MM.1S (cell line): ENCODE measurements at regions not wholly inside any gene's neighbourhood (a gene's known extent, or its start where the extent isn't known, plus 50 kb on each side); places are given as distances from the start of the nearest gene placed in this dataset.
"Not testable (repeated sequence)": the region's sequence is repeated elsewhere in the genome, so short reads cannot be mapped to it uniquely, and the experiment has no call there.

Source experiments
- DNase-seq: peaks from one replicate; pipeline ENCODE4 v3.0.0-alpha.2; 2015
- H2AFZ ChIP-seq: fragments of 300-600 bp; sonication (generic); 2 replicates; pipeline ENCODE4 v1.6.0; 2016; ENCODE audit warnings: antibody characterized with exemption, low read length
- H3F3A ChIP-seq: fragments of 300-600 bp; sonication (generic); 2 replicates; pipeline ENCODE4 v1.6.1; 2016; ENCODE audit warnings: mild to moderate bottlenecking, antibody characterized with exemption, low read length, moderate library complexity, mixed read lengths; ENCODE audit not compliant: insufficient read depth
- H3K27ac ChIP-seq: fragments of 300-600 bp; sonication (generic); 2 replicates; pipeline ENCODE4 v1.5.1; 2016; ENCODE audit warnings: mild to moderate bottlenecking, low read length
- H3K27me3 ChIP-seq: fragments of 300-600 bp; sonication (generic); replicated peaks from 2 replicates; pipeline ENCODE4 v1.6.0; 2016; ENCODE audit warnings: low read length; ENCODE audit not compliant: insufficient read depth
- H3K36me3 ChIP-seq: fragments of 300-600 bp; sonication (generic); replicated peaks from 2 replicates; pipeline ENCODE4 v1.6.1; 2016; ENCODE audit warnings: mild to moderate bottlenecking, low read length, mixed read lengths; ENCODE audit not compliant: insufficient read depth
- H3K4me1 ChIP-seq: fragments of 300-600 bp; sonication (generic); 2 replicates; pipeline ENCODE4 v1.6.1; 2016; ENCODE audit warnings: low read length, mixed read lengths
- H3K4me2 ChIP-seq: fragments of 300-600 bp; sonication (generic); 2 replicates; pipeline ENCODE4 v1.6.0; 2016; ENCODE audit warnings: low read depth, low read length
- H3K4me3 ChIP-seq: fragments of 300-600 bp; sonication (generic); 2 replicates; pipeline ENCODE4 v1.5.1; 2016; ENCODE audit warnings: low read length, mixed read lengths
- H3K79me2 ChIP-seq: fragments of 300-600 bp; sonication (generic); 2 replicates; pipeline ENCODE4 v1.6.1; 2016; ENCODE audit warnings: mixed run types, low read length, mixed read lengths
- H3K9ac ChIP-seq: fragments of 300-600 bp; sonication (generic); 2 replicates; pipeline ENCODE4 v1.6.1; 2016; ENCODE audit warnings: low read length, mixed read lengths
- H3K9me2 ChIP-seq: fragments of 300-600 bp; sonication (generic); replicated peaks from 2 replicates; pipeline ENCODE4 v1.6.1; 2016; ENCODE audit warnings: mild to moderate bottlenecking, low read length, mixed read lengths; ENCODE audit not compliant: insufficient read depth
- H3K9me3 ChIP-seq: fragments of 300-600 bp; sonication (generic); replicated peaks from 2 replicates; pipeline ENCODE4 v1.6.1; 2016; ENCODE audit warnings: mild to moderate bottlenecking, low read length, mixed read lengths; ENCODE audit not compliant: insufficient read depth
- H4K20me1 ChIP-seq: fragments of 300-600 bp; sonication (generic); 2 replicates; pipeline ENCODE4 v1.6.1; 2016; ENCODE audit warnings: mild to moderate bottlenecking, low read length, moderate library complexity, mixed read lengths; ENCODE audit not compliant: insufficient read depth
- TF ChIP-seq, protein P1 (sequence below): fragments of 300-600 bp; sonication (generic); IDR thresholded peaks from 2 replicates; pipeline ENCODE4 v1.5.1; 2016; ENCODE audit warnings: antibody characterized with exemption, low read length, mixed read lengths

DNA sequence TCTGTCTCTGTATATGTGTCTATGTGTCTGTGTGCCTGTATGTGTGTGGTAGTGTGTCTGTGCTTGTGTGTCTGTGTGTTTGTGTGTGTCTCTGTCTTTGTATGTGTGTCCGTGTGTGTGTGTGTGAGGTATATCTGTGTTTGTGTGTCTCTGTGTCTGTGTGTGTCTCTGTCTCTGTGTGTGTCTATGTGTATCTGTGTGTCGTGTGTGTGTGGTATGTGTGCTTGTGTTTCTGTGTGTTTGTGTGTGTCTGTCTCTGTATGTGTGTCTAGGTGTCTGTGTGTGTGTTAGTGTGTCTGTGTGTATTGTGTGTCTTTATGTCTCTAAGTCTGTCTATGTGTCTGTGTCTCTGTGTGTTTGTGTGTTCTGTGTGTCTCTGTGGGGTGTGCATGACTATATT lies 158.6 kb downstream of the TMEM121 start:
- TF ChIP-seq, protein P1, sequence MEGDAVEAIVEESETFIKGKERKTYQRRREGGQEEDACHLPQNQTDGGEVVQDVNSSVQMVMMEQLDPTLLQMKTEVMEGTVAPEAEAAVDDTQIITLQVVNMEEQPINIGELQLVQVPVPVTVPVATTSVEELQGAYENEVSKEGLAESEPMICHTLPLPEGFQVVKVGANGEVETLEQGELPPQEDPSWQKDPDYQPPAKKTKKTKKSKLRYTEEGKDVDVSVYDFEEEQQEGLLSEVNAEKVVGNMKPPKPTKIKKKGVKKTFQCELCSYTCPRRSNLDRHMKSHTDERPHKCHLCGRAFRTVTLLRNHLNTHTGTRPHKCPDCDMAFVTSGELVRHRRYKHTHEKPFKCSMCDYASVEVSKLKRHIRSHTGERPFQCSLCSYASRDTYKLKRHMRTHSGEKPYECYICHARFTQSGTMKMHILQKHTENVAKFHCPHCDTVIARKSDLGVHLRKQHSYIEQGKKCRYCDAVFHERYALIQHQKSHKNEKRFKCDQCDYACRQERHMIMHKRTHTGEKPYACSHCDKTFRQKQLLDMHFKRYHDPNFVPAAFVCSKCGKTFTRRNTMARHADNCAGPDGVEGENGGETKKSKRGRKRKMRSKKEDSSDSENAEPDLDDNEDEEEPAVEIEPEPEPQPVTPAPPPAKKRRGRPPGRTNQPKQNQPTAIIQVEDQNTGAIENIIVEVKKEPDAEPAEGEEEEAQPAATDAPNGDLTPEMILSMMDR = no peak
- DNase-seq = no peak

DNA sequence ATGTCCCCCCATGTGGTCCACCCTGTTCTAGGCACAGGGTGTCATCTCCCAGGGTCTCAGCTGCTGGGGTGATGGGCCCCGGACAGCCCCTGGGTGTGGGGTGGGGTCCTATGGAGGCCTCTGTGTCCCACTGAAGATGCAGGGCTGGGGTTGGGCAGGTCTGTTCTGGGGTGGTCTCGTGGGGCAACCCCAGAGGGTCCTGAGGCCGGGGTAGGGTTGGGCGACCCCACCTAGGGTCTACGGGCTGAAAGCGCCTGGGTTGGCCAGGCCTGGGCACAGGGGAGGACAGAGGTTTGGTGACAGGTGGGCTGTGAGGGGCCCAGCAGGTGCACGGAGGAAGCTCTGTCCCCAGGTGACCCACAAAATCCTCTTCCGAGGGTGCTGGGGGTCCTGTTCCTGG lies 159.2 kb downstream of the TMEM121 start:
- H3K9ac ChIP-seq, H4K20me1 ChIP-seq: not testable (repeated sequence)

More for the DNA sequence above, 158.6 kb downstream of the TMEM121 start:
- Histone ChIP-seq H2AFZ (no peak overlapping the region), H3K9me2 (no peaks in the 10 kb centered on the region), H3K36me3 (no peaks in the 10 kb centered on the region), H3K9ac (no peak overlapping the region; the same call in 1 of the 2 replicates), H3K4me3 (no peak overlapping the region), H3K4me2 (no peak overlapping the region), H3K27me3 (no peaks in the 10 kb centered on the region), H3K27ac (peak overlapping the region; percentile 62; the same call in 1 of the 2 replicates), H3K4me1 (peaks cover 5% of the 10 kb centered on the region; the same call in 1 of the 2 replicates), H3K9me3 (no peaks in the 10 kb centered on the region), H4K20me1 (no peaks in the 10 kb centered on the region), H3K79me2 (peaks cover 2% of the 10 kb centered on the region; the same call in 1 of the 2 replicates), H3F3A (no peaks in the 10 kb centered on the region)

DNA sequence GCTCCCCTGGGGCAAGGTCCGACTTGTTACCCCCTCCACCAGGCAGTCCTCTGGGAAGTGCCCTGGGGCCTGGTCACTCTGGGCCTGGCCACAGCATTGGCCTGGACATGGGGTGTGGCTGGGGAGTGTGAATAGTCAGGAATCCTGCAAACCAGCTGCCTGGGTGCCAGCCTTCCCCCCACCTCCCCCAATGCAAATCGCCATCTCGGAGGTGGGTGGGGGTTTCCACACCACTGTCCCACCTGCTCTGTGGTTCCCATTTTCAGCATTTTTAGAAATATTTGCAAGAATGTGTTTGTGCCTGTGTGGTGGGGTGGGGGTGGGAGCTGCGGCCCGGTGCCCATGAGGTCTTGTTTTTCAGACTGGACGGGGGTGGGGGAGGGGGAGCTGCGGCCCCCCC lies 159.7 kb downstream of the TMEM121 start:
- not testable (repeated sequence) for DNase-seq, H3F3A ChIP-seq, H4K20me1 ChIP-seq, H3K4me3 ChIP-seq, H3K27ac ChIP-seq, H3K36me3 ChIP-seq, H3K9ac ChIP-seq, H3K9me3 ChIP-seq, H3K9me2 ChIP-seq, H3K27me3 ChIP-seq, H3K79me2 ChIP-seq, H3K4me2 ChIP-seq, H2AFZ ChIP-seq
- H3K4me1 ChIP-seq = peaks cover 13% of the 10 kb centered on the region; the same call in 1 of the 2 replicates

More for the DNA sequence above, 159.2 kb downstream of the TMEM121 start:
- not testable (repeated sequence) for H3K79me2 ChIP-seq, H3K4me1 ChIP-seq, H3K36me3 ChIP-seq, H3K27me3 ChIP-seq, DNase-seq, H3K4me3 ChIP-seq, H3F3A ChIP-seq, H3K9me3 ChIP-seq, H3K4me2 ChIP-seq, H2AFZ ChIP-seq, H3K9me2 ChIP-seq
- peak overlapping the region; percentile 62; the same call in 1 of the 2 replicates for H3K27ac ChIP-seq

DNA sequence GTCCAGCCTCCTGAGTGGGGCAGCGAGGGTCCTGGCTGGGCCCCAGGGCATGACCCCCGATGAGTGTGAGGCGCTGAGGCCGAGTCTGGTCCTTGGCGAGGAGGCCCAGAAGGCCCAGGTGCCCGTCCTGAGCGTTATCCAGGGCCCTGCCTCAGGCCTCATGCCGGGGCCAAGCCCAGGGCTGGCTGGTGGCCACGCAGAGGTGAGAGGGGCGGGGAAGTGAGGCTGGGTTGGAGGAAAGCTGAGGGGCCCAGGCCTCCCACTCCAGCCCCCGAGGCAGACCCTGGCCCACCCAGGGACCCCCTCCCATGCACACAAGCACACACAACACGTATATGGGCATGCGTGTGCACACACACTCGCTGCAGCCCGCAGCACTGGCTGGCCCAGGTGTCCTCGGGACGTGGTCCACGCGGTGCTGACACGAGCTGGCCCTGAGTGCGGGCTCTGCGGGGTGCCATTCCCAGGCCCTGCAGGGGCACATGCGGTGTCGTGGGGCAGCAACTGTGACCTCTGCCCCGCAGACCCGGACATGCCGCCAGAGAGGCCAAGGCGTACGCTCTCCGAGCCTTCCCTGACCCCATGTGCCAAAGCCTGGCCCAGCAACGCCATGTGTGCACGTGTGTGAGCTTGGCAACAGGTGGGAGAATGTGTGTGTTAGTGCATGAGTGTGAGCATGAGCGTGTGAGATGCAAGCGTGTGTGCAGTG lies 160.2 kb downstream of the TMEM121 start:
- H3K9me3 ChIP-seq, H3K4me3 ChIP-seq, H2AFZ ChIP-seq, H3K4me2 ChIP-seq, H3K36me3 ChIP-seq, DNase-seq, H3K27me3 ChIP-seq, H4K20me1 ChIP-seq, H3K9me2 ChIP-seq, H3K9ac ChIP-seq, H3F3A ChIP-seq, H3K79me2 ChIP-seq: not testable (repeated sequence)
- Histone ChIP-seq H3K4me1 (peaks cover 13% of the 10 kb centered on the region; the same call in 1 of the 2 replicates), H3K27ac (peak overlapping the region; percentile 70; the same call in 1 of the 2 replicates)

DNA sequence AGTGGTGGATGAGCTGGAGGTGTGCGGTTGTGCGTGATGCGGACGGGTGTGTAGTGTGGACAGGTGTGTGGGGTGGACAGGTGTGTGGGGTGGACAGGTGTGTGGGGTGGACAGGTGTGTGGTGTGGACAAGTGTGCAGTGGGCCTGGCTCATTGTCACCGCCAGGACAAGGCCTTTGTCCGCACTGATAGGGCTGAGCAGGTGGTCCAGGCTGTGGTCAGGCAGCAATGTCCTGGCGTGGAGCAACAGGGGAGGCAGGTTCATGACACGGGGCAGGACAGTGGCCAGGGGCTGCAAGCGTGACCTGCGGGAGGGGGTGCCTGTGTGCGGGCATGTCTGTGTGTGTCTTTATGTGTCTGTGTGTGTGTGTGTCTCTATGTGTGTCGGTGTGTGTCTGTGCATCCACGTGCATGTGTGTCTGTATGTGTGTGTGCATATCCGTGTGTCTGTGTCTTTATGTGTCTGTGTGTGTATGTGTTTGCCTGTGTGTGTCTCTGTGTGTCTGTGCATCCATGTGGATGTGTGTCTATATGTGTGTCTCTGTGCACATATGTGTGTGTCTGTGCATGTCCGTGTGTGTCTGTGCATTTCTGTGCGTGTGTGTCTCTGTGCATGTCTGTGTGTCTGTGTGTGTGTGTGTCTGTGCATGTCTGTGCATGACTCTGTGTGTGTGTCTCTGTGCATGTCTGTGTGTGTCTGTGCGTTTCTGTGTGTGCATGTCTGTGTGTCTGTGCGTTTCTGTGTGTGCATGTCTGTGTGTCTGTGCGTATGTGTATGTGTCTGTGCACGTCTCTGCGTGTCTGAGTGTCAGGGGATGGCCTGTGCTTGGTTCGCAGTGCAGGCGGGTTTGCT lies 161.0 kb downstream of the TMEM121 start:
- H3K27me3 ChIP-seq, H3K4me3 ChIP-seq, H3K9ac ChIP-seq, H3K79me2 ChIP-seq, H3K9me2 ChIP-seq, H3K9me3 ChIP-seq, DNase-seq, H3F3A ChIP-seq, H2AFZ ChIP-seq, H3K36me3 ChIP-seq, H4K20me1 ChIP-seq, H3K4me2 ChIP-seq: not testable (repeated sequence)
- H3K27ac ChIP-seq = peak overlapping the region; percentile 70; the same call in 1 of the 2 replicates
- peaks cover 13% of the 10 kb centered on the region; the same call in 1 of the 2 replicates for H3K4me1 ChIP-seq

DNA sequence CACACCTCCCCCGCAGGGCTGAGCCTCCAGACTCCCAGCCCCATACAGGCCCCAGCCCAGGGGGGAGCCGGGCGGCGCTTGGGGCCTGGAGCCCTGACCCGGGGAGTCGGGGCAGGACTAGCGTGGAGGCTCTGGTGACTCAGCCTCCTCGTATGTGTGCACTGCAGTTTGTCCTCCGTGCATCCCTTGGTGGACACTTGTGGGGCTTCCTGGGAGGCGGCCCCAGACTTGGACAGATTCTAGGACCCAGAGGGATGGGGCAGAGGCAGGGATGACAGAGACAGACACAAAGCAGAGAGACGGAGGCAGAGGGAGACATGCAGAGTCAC lies 161.6 kb downstream of the TMEM121 start:
- H3K4me2 ChIP-seq = not testable (repeated sequence)

DNA sequence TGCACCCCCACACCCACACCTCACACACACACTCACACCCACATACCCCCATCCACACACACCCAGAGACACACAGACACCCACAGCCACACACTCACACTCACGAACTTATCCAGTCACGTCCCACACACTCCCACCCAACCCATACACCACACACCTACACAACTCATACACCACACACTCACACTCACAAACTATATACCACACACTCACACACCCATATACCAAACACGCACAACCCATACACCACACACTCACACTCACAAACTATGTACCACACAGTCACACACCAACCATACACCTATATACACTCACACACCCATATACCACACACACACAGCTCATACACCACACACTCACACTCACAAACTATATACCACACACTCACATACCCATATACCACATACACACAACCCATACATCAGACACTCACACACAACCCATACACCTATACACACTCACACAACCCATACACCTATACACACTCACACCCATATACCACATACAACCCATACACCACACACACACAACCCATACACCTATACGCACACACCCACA lies 162.4 kb downstream of the TMEM121 start:
- not testable (repeated sequence) for DNase-seq, H3K9me2 ChIP-seq, H3K27me3 ChIP-seq, H3K9ac ChIP-seq, H4K20me1 ChIP-seq, H3K27ac ChIP-seq, H3K4me3 ChIP-seq, H2AFZ ChIP-seq, H3F3A ChIP-seq, H3K4me2 ChIP-seq, H3K9me3 ChIP-seq, H3K36me3 ChIP-seq
- H3K79me2 ChIP-seq = peaks cover 10% of the 10 kb centered on the region
- peaks cover 15% of the 10 kb centered on the region for H3K4me1 ChIP-seq

More for the DNA sequence above, 161.6 kb downstream of the TMEM121 start:
- H4K20me1 ChIP-seq, H3K9me2 ChIP-seq, H3K27ac ChIP-seq, H3K79me2 ChIP-seq, H3K9ac ChIP-seq, H3K27me3 ChIP-seq, DNase-seq, H3K36me3 ChIP-seq, H3K4me3 ChIP-seq, H3F3A ChIP-seq, H3K9me3 ChIP-seq, H2AFZ ChIP-seq: not testable (repeated sequence)
- peaks cover 13% of the 10 kb centered on the region; the same call in 1 of the 2 replicates for H3K4me1 ChIP-seq
